T-cell (primary cell): ENCODE measurements at regions not wholly inside any gene's neighbourhood (a gene's known extent, or its start where the extent isn't known, plus 50 kb on each side); places are given as distances from the start of the nearest gene placed in this dataset.

Source experiments
- ATAC-seq, 4 experiments: fragments of 200-7000 bp in 3 of 4; fragments of 150-1000 bp in 1 of 4; cut with Tn5 transposase; replicated peaks in 1 of 4; 1 replicate in 3 of 4; 2 replicates in 1 of 4; pipeline ENCODE4 v1.10.0; 2021; ENCODE audit warnings: moderate library complexity in 3 of 4, mild to moderate bottlenecking in 2 of 4, moderate number of reproducible peaks in 1 of 4
- CTCF ChIA-PET, 2 donors: fragments of 300-600 bp; sonication (Branson Sonifier 250); formaldehyde crosslinking; loops; one replicate each; lab custom pipeline; 2022; ENCODE audit warnings: antibody characterized with exemption in 2 of 2; lab: Charles Lee
- POLR2A ChIA-PET, 2 donors: fragments of 300-600 bp; sonication (Branson Sonifier 250); formaldehyde crosslinking; loops; one replicate each; lab custom pipeline; 2022; ENCODE audit warnings: antibody characterized with exemption in 2 of 2; lab: Charles Lee
- DNase-seq, 35 experiments: peaks; one replicate each; pipeline versions ENCODE4 v3.0.0 to v3.0.0-alpha.2; 2013 to 2023
- H3K27ac ChIP-seq: one replicate; pipeline ENCODE4 v1.5.1; 2013; ENCODE audit warnings: low read length
- H3K27me3 ChIP-seq, 2 experiments: replicated peaks in 1 of 2; 1 replicate in 1 of 2; 2 replicates in 1 of 2; pipeline versions ENCODE4 v1.6.1 to v1.7.0; 2013; ENCODE audit warnings: low read length in 1 of 2, mixed read lengths in 1 of 2; ENCODE audit not compliant: control insufficient read depth in 2 of 2, insufficient read depth in 2 of 2; ENCODE audit errors: extremely low read depth in 1 of 2
- H3K36me3 ChIP-seq, 2 donors: 1 replicate in 1 of 2; 2 replicates in 1 of 2; pipeline versions ENCODE4 v1.6.1 to v1.7.0; 2013; ENCODE audit warnings: low read length in 1 of 2; ENCODE audit not compliant: control insufficient read depth in 2 of 2, insufficient read depth in 1 of 2; ENCODE audit errors: extremely low read depth in 1 of 2
- H3K4me1 ChIP-seq, 2 experiments: 1 replicate in 1 of 2; 2 replicates in 1 of 2; pipeline versions ENCODE4 v1.6.1 to v1.7.0; 2013; ENCODE audit warnings: low read length in 2 of 2, mixed read lengths in 1 of 2; ENCODE audit not compliant: insufficient read depth in 2 of 2, control insufficient read depth in 1 of 2; ENCODE audit errors: extremely low read depth in 1 of 2
- H3K4me3 ChIP-seq, 2 donors: 1 replicate in 1 of 2; 2 replicates in 1 of 2; pipeline versions ENCODE4 v1.5.1 to v1.7.0; 2013; ENCODE audit warnings: mild to moderate bottlenecking in 2 of 2, low read length in 1 of 2, moderate library complexity in 1 of 2; ENCODE audit not compliant: control insufficient read depth in 1 of 2; ENCODE audit errors: extremely low read depth in 1 of 2
- H3K9me3 ChIP-seq: 2 replicates; pipeline ENCODE4 v1.7.0; 2013
- H3K27ac Mint-ChIP-seq, 2 donors: one replicate each; pipeline ENCODE4 v1.8.0; 2020 to 2021; ENCODE audit warnings: mild to moderate bottlenecking in 2 of 2, mixed read lengths in 2 of 2
- H3K27me3 Mint-ChIP-seq, 2 donors: one replicate each; pipeline ENCODE4 v1.8.0; 2021 to 2022; ENCODE audit warnings: mixed read lengths in 2 of 2
- H3K36me3 Mint-ChIP-seq: one replicate; pipeline ENCODE4 v1.8.0; 2021; ENCODE audit warnings: mixed read lengths
- H3K4me1 Mint-ChIP-seq, 3 donors: one replicate each; pipeline ENCODE4 v1.8.0; 2020 to 2022; ENCODE audit warnings: mixed read lengths in 3 of 3, mild to moderate bottlenecking in 1 of 3
- H3K4me3 Mint-ChIP-seq, 3 donors: one replicate each; pipeline ENCODE4 v1.8.0; 2020 to 2022; ENCODE audit warnings: mild to moderate bottlenecking in 3 of 3, mixed read lengths in 3 of 3, moderate library complexity in 3 of 3
- H3K9me3 Mint-ChIP-seq, 3 donors: one replicate each; pipeline ENCODE4 v1.8.0; 2020 to 2022; ENCODE audit warnings: mixed read lengths in 3 of 3
- WGBS: methylation state at CpG from one replicate; pipeline ENCODE4 v1.1.5; 2013; ENCODE audit warnings: missing lambda C conversion rate; ENCODE audit not compliant: insufficient coverage; 5-methylcytosine and 5-hydroxymethylcytosine counted together

DNA sequence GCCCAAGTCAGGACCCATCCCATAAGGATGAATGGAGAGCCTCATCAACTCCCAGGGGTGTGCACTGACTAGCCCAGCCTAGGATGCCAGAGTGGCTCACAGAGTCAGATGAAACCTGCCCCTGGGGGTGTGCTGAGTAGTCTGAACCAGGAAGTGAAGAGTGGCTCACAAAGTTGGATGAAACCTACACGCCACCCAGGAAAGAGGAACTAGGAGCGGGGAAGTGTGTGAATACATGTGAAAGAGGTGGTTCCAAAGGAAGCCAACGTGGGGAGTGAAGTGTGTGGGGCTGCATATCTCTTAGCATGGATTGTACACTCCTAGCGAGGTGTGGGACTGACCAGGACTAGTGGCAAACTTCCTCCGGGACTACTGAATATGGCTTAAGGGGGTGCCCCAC, 902.1 kb upstream of the NDST4 start:
- Mint-ChIP-seq H3K27me3 (no peaks in the 10 kb centered on the region), H3K27ac (no peak overlapping the region), H3K9me3 (peaks cover 27 to 41% (median 36%) of the 10 kb centered on the region in 3 donors), H3K36me3 (no peaks in the 10 kb centered on the region), H3K4me1 (no peaks in the 10 kb centered on the region), H3K4me3 (no peak overlapping the region)
- ChIA-PET CTCF (no interaction called here), POLR2A (no interaction called here)
- Histone ChIP-seq H3K27ac (no peak overlapping the region), H3K27me3 (no peaks in the 10 kb centered on the region), H3K4me1 (no peaks in the 10 kb centered on the region), H3K9me3 (no peaks in the 10 kb centered on the region), H3K36me3 (no peaks in the 10 kb centered on the region), H3K4me3 (no peak overlapping the region)
- DNase-seq, result no peak
- ATAC-seq, result no peak
- 85% methylated on average over 5 of the region's 5 CpGs for WGBS

GRCh38 chr4:116015062-116015461, 901.6 kb upstream of the NDST4 start:
- Histone ChIP-seq H3K9me3 (no peaks in the 10 kb centered on the region), H3K4me3 (no peak overlapping the region), H3K27me3 (no peaks in the 10 kb centered on the region), H3K27ac (no peak overlapping the region), H3K4me1 (no peaks in the 10 kb centered on the region), H3K36me3 (no peaks in the 10 kb centered on the region)
- no peak for DNase-seq
- no peak for ATAC-seq
- POLR2A ChIA-PET, result no interaction called here
- Mint-ChIP-seq H3K9me3 (peaks cover 26 to 46% (median 36%) of the 10 kb centered on the region in 3 donors), H3K36me3 (no peaks in the 10 kb centered on the region), H3K4me3 (no peak overlapping the region), H3K27ac (no peak overlapping the region), H3K4me1 (no peaks in the 10 kb centered on the region), H3K27me3 (no peaks in the 10 kb centered on the region)
- CTCF ChIA-PET, result no interaction called here
- WGBS, result no CpG with 5 or more reads among the region's 1 CpG

GRCh38 chr4:116010923-116011322, 897.5 kb upstream of the NDST4 start:
- Histone ChIP-seq H3K36me3 (no peaks in the 10 kb centered on the region), H3K4me3 (no peak overlapping the region), H3K9me3 (no peaks in the 10 kb centered on the region), H3K27ac (no peak overlapping the region), H3K4me1 (no peaks in the 10 kb centered on the region), H3K27me3 (no peaks in the 10 kb centered on the region)
- Mint-ChIP-seq H3K4me3 (no peak overlapping the region), H3K4me1 (no peaks in the 10 kb centered on the region), H3K27me3 (no peaks in the 10 kb centered on the region), H3K27ac (no peak overlapping the region), H3K9me3 (peaks cover 11 to 28% (median 20%) of the 10 kb centered on the region in 3 donors), H3K36me3 (no peaks in the 10 kb centered on the region)
- ATAC-seq (no peak), DNase-seq (no peak)
- 80% methylated on average over 1 of the region's 4 CpGs for WGBS
- ChIA-PET POLR2A (no interaction called here), CTCF (no interaction called here)

DNA sequence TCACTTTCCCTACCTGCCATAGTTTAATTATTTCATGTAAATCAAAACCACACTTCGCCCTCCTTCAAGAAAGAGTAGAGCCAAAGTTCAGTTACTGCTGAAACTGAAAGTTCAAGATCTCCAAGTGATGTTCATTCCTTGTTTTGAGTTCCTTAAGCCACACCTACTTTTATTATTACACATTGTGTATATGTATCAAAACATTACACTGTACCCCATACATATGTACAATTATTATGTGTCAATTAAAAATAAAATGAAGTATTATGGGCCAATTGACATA, 892.3 kb upstream of the NDST4 start:
- no peaks in the 10 kb centered on the region for H3K36me3 Mint-ChIP-seq
- H3K36me3 ChIP-seq, result no peaks in the 10 kb centered on the region
- no peak overlapping the region for H3K27ac ChIP-seq
- no peak overlapping the region for H3K27ac Mint-ChIP-seq
- H3K27me3 Mint-ChIP-seq, result no peaks in the 10 kb centered on the region
- peaks cover 0 to 12% (median 5%) of the 10 kb centered on the region in 3 donors for H3K9me3 Mint-ChIP-seq
- CTCF ChIA-PET, result no interaction called here
- DNase-seq, result no peak
- ATAC-seq, result no peak
- no peaks in the 10 kb centered on the region for H3K4me1 Mint-ChIP-seq
- no peaks in the 10 kb centered on the region for H3K9me3 ChIP-seq
- no peak overlapping the region for H3K4me3 Mint-ChIP-seq
- no CpG with 5 or more reads among the region's 1 CpG for WGBS
- no peaks in the 10 kb centered on the region for H3K27me3 ChIP-seq
- no peaks in the 10 kb centered on the region for H3K4me1 ChIP-seq
- H3K4me3 ChIP-seq, result no peak overlapping the region
- POLR2A ChIA-PET, result no interaction called here

DNA sequence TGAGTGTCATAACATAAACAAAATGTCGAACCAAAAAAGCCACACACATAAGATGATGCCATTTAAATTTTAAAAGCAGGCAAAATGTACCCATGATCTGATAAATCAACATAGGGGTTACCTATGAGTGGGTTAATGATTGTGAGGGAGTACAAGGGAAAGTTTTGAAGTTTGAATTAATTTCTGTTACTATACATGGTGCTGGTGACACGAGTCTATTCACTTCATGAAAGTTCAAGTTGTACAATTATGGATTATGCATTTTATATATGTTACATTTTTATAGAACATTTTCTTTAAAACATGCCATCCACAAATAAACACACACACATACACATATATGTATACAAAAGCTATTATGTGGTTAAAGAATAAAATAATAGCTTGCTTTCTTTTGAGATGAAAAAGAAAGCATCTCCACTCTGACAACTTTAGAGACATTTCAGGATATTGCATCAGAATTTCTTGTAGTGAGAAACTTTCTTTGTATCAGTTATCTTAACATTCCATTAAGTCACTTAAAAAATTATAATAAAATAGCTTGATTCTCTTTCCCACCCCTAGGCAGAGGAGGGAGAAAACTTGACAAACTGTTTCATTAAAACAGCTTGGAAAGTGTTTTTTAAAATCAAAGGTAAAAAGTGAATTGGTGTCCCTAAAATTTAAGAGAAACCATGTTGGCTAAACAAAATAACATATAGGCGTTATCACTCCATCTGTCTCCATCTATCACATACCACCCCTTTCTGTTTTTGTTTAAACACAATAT, 891.8 kb upstream of the NDST4 start:
- peaks cover 0 to 7% (median 5%) of the 10 kb centered on the region in 3 donors for H3K9me3 Mint-ChIP-seq
- no peak overlapping the region for H3K4me3 Mint-ChIP-seq
- no peaks in the 10 kb centered on the region for H3K9me3 ChIP-seq
- ChIA-PET CTCF (no interaction called here), POLR2A (no interaction called here)
- H3K4me1 ChIP-seq, result no peaks in the 10 kb centered on the region
- no peak overlapping the region for H3K27ac ChIP-seq
- no peaks in the 10 kb centered on the region for H3K36me3 ChIP-seq
- no peaks in the 10 kb centered on the region for H3K27me3 ChIP-seq
- no peaks in the 10 kb centered on the region for H3K36me3 Mint-ChIP-seq
- no CpG with 5 or more reads among the region's 3 CpGs for WGBS
- H3K4me3 ChIP-seq, result no peak overlapping the region
- no peak overlapping the region for H3K27ac Mint-ChIP-seq
- no peak for DNase-seq
- no peaks in the 10 kb centered on the region for H3K27me3 Mint-ChIP-seq
- no peaks in the 10 kb centered on the region for H3K4me1 Mint-ChIP-seq
- ATAC-seq, result no peak

DNA sequence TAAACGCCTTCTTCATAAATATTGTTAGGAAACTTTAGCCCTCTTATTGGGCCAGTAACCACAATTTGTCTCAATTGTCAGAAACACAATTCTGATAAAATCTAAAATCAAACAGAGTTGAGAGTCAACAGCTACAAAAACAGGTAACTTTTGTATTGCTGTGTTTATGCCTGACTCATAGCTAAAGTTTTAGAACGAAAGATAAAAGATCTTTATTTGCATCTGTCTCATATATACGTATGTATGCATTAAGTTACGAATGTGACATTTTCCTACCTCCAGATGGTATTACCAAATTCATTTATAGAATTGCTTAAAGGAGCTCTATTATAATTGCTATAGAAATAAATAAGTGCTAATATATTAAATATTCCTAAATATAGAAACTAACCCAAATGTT, 887.9 kb upstream of the NDST4 start:
- Mint-ChIP-seq H3K4me1 (no peaks in the 10 kb centered on the region), H3K36me3 (no peaks in the 10 kb centered on the region), H3K27me3 (no peaks in the 10 kb centered on the region), H3K9me3 (peaks cover 0 to 5% (median 4%) of the 10 kb centered on the region in 3 donors), H3K4me3 (no peak overlapping the region), H3K27ac (no peak overlapping the region)
- H3K27ac ChIP-seq, result no peak overlapping the region
- WGBS, result no CpG with 5 or more reads among the region's 4 CpGs
- H3K4me1 ChIP-seq, result no peaks in the 10 kb centered on the region
- CTCF ChIA-PET, result no interaction called here
- no peaks in the 10 kb centered on the region for H3K36me3 ChIP-seq
- no peaks in the 10 kb centered on the region for H3K27me3 ChIP-seq
- H3K4me3 ChIP-seq, result no peak overlapping the region
- POLR2A ChIA-PET, result no interaction called here
- no peak for ATAC-seq
- no peak for DNase-seq
- H3K9me3 ChIP-seq, result no peaks in the 10 kb centered on the region

GRCh38 chr4:115986573-115986972, 873.2 kb upstream of the NDST4 start:
- Histone ChIP-seq H3K36me3 (no peaks in the 10 kb centered on the region), H3K27ac (no peak overlapping the region), H3K27me3 (no peaks in the 10 kb centered on the region), H3K4me1 (no peaks in the 10 kb centered on the region), H3K9me3 (no peaks in the 10 kb centered on the region), H3K4me3 (no peak overlapping the region)
- Mint-ChIP-seq H3K4me3 (no peak overlapping the region), H3K4me1 (no peaks in the 10 kb centered on the region), H3K27ac (no peak overlapping the region), H3K36me3 (no peaks in the 10 kb centered on the region), H3K27me3 (no peaks in the 10 kb centered on the region), H3K9me3 (peaks cover 0 to 4% (median 0%) of the 10 kb centered on the region in 3 donors)
- ChIA-PET CTCF (no interaction called here), POLR2A (no interaction called here)
- 69% methylated on average over 1 of the region's 6 CpGs for WGBS
- DNase-seq (no peak), ATAC-seq (no peak)
